Hematopoietic multipotent progenitor cell treated with erythropoietin and hydrocortisone succinate and interleukin-3 and kit ligand, for 17 days (in vitro differentiated cells): ENCODE measurements at regions not wholly inside any gene's neighbourhood (a gene's known extent, or its start where the extent isn't known, plus 50 kb on each side); places are given as distances from the start of the nearest gene placed in this dataset.

Experiments
- DNase-seq: peaks from one replicate; pipeline ENCODE4 v3.0.0-alpha.2; 2015; ENCODE audit warnings: low spot score

- no peak for DNase-seq
These were observed 81.8 kb upstream of the C21orf91 start for GRCh38 chr21:17900990-17901385.

GRCh38 chr21:17900281-17900989, 81.3 kb upstream of the C21orf91 start:
- DNase-seq = no peak

- no peak for DNase-seq
These were observed 70.0 kb upstream of the C21orf91 start for GRCh38 chr21:17889171-17889570.

- DNase-seq = no peak
These were observed 50.0 kb upstream of the C21orf91 start for GRCh38 chr21:17869115-17869514.
